Activated CD8-positive, alpha-beta T cell treated with anti-CD3 and anti-CD28 coated beads for 36 hours (primary cell): ENCODE measurements at regions not wholly inside any gene's neighbourhood (a gene's known extent, or its start where the extent isn't known, plus 50 kb on each side); places are given as distances from the start of the nearest gene placed in this dataset.
A peak's percentile ranks its signal among the peaks of the same experiment; 100 is the strongest.

ENCODE experiments used
- ATAC-seq: fragments of 200-7000 bp; cut with Tn5 transposase; one replicate; pipeline ENCODE4 v1.10.0; 2021; ENCODE audit warnings: mild to moderate bottlenecking, moderate library complexity
- CTCF ChIA-PET: fragments of 350-600 bp; sonication (Branson Sonifier 250); formaldehyde crosslinking; loops from one replicate; lab custom pipeline; 2021; ENCODE audit warnings: antibody characterized with exemption; lab: Charles Lee
- POLR2A ChIA-PET: fragments of 350-600 bp; sonication (Branson Sonifier 250); formaldehyde crosslinking; loops from one replicate; lab custom pipeline; 2021; ENCODE audit warnings: antibody characterized with exemption; lab: Charles Lee
- DNase-seq: peaks from one replicate; pipeline ENCODE4 v3.0.0-alpha.2; 2020
- H3K27ac Mint-ChIP-seq: one replicate; pipeline ENCODE4 v1.8.0; 2021; ENCODE audit warnings: mild to moderate bottlenecking, mixed read lengths
- H3K27me3 Mint-ChIP-seq: one replicate; pipeline ENCODE4 v1.8.0; 2021; ENCODE audit warnings: mixed read lengths
- H3K36me3 Mint-ChIP-seq: one replicate; pipeline ENCODE4 v1.8.0; 2021; ENCODE audit warnings: low read depth, mixed read lengths
- H3K4me1 Mint-ChIP-seq: one replicate; pipeline ENCODE4 v1.8.0; 2021; ENCODE audit warnings: low read depth, mixed read lengths
- H3K4me3 Mint-ChIP-seq: one replicate; pipeline ENCODE4 v1.8.0; 2021; ENCODE audit warnings: mild to moderate bottlenecking, moderate library complexity, mixed read lengths
- H3K9me3 Mint-ChIP-seq: one replicate; pipeline ENCODE4 v1.8.0; 2021; ENCODE audit warnings: mixed read lengths
- intact Hi-C: fragments of 100-400 bp; cut with micrococcal nuclease; formaldehyde crosslinking; loops from one replicate; pipeline ENCODE4 v1.10.0; 2022
- TF ChIP-seq, protein P1 (sequence below): fragments of 200-600 bp; IDR thresholded peaks from one replicate; pipeline ENCODE4 v1.8.0; 2022; ENCODE audit warnings: antibody characterized with exemption, mild to moderate bottlenecking

DNA sequence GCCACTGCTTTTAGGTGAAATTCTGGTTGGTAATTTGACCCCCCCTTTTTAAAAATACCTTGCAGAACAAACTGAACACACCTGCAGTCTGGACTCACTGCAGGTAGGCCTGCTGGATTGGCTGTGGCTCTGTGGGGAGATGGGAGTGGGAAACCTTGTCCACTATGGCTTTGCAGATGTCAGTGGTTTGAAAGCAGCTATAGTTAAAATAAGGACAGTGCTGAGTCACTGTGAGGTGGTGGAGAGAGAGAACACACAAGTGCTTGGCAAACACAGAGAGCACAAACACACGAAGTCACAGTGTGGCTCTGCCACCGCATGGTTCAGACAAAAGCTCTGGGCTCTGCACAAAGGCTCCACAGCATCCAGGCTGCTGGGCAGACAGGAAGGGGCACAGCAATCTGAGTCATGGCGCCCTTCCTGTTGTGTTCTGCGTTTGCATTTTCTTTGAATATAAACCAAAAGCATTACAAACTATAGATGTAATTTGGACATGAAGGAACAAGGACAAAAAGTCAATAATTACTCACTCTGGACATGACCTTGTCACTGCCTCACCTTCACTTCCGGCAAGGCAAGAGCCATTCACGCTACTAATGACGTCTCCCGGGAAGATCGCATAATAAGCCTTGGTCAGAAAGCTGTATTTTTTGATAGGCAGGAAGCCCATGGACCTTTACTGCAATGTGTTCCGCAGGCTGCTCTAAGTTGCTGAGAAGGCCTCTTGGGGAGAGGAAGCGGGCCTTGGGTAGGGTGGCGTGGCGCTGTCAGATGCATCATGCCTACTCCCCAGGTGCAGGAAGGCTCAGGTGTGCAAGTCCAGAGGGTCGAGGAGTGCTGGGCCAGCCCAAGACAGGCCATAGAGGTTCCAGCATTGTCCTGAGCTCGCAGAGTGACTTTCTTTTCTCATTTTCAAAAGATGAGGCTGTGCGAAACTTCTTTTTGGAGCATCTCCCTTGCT, 60.1 kb upstream of the MED9 start:
- ChIA-PET CTCF (interaction anchor here (1.2 to 1.8 kb wide), 2 partner anchors 62 to 80 kb away, joined by 4 to 6 read pairs; partner anchors contain the start of gene RASD1), POLR2A (interaction anchor here (2.8 kb wide), 1 partner anchor 25 kb away, joined by 8 read pairs; no protein-coding TSS in a partner anchor)
- TF ChIP-seq, protein P1, sequence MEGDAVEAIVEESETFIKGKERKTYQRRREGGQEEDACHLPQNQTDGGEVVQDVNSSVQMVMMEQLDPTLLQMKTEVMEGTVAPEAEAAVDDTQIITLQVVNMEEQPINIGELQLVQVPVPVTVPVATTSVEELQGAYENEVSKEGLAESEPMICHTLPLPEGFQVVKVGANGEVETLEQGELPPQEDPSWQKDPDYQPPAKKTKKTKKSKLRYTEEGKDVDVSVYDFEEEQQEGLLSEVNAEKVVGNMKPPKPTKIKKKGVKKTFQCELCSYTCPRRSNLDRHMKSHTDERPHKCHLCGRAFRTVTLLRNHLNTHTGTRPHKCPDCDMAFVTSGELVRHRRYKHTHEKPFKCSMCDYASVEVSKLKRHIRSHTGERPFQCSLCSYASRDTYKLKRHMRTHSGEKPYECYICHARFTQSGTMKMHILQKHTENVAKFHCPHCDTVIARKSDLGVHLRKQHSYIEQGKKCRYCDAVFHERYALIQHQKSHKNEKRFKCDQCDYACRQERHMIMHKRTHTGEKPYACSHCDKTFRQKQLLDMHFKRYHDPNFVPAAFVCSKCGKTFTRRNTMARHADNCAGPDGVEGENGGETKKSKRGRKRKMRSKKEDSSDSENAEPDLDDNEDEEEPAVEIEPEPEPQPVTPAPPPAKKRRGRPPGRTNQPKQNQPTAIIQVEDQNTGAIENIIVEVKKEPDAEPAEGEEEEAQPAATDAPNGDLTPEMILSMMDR: no peak
- H3K36me3 Mint-ChIP-seq: no peaks in the 10 kb centered on the region
- intact Hi-C loops: no loop called here
- no peaks in the 10 kb centered on the region for H3K9me3 Mint-ChIP-seq
- no peaks in the 10 kb centered on the region for H3K27me3 Mint-ChIP-seq
- H3K4me3 Mint-ChIP-seq: no peak overlapping the region
- H3K4me1 Mint-ChIP-seq: peaks cover 19% of the 10 kb centered on the region
- peak; percentile 84 for ATAC-seq
- peak overlapping the region; percentile 78 for H3K27ac Mint-ChIP-seq
- DNase-seq: peak; percentile 62

DNA sequence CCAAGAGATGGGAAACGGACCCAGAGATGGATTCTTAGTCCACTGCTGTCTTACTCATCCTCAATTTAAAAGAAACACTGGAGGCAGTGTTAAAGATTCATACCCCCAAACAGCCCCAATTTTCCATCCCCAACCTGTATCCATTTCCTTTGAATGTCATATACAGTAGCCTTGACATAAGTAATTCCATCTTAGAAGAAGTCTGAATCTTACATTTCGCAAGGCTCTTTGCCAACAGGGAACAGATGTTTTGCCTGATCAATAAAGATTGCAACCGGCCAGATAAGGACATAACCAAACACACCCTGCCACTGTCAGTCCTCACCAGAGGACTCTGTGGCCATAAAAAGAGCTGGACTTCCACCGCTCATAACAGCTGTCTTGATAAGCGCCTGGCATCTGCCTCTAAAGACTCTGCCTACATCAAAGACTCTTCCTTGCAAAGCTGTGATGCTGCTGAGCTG, 59.0 kb upstream of the MED9 start:
- intact Hi-C loops: no loop called here

DNA sequence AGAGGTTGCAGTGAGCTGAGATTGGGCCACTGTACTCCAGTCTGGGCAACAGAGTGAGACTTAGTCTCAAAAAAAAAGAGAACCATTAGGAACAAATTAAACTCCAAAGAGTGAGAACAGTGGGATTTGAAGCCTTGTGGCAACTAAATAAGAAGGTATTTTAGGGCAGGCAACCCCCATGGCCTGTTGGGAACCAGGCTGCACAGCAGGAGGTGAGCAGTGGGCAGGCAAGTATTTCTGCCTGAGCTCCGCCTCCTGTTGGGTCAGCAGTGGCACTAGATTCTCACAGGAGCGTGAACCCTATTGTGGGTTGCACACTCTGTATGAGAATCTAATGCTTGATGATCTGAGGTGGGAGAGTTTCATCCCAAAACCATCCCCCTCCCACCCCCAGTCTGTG, 57.6 kb upstream of the MED9 start:
- TF ChIP-seq, protein P1: no peak
- intact Hi-C loops: no loop called here
- no peak for DNase-seq
- CTCF ChIA-PET: no interaction called here
- H3K36me3 Mint-ChIP-seq: no peaks in the 10 kb centered on the region
- no peak for ATAC-seq
- H3K9me3 Mint-ChIP-seq: no peaks in the 10 kb centered on the region
- H3K4me1 Mint-ChIP-seq: peaks cover 16% of the 10 kb centered on the region
- POLR2A ChIA-PET: no interaction called here
- no peak overlapping the region for H3K4me3 Mint-ChIP-seq
- no peak overlapping the region for H3K27ac Mint-ChIP-seq
- H3K27me3 Mint-ChIP-seq: no peaks in the 10 kb centered on the region

More for the DNA sequence above, 59.0 kb upstream of the MED9 start:
- TF ChIP-seq, protein P1: no peak
- CTCF ChIA-PET: no interaction called here
- Mint-ChIP-seq H3K36me3 (no peaks in the 10 kb centered on the region), H3K27ac (no peak overlapping the region), H3K27me3 (no peaks in the 10 kb centered on the region), H3K4me3 (no peak overlapping the region), H3K4me1 (peaks cover 16% of the 10 kb centered on the region), H3K9me3 (no peaks in the 10 kb centered on the region)
- no peak for ATAC-seq
- POLR2A ChIA-PET: no interaction called here
- no peak for DNase-seq

DNA sequence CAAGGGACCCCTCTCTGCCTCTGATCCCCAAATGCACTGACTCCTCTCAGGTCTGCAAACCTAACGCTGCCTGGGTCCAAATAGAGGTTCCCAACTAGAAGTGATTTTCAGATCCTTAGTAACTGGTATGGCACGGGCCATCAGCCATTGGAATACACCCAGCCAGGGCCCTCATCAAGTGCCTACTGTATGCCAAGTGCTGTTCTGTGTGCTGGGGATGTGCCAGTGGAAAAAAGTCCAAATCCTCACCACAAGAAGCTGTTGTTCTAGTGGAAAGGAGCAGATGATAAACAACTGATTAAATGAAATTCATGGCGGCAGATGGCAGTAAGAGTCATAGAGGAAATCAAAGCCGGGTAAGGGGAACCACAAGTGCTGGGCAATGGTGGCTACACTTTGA, 57.2 kb upstream of the MED9 start:
- Mint-ChIP-seq H3K4me3 (no peak overlapping the region), H3K4me1 (peaks cover 16% of the 10 kb centered on the region), H3K27me3 (no peaks in the 10 kb centered on the region), H3K36me3 (no peaks in the 10 kb centered on the region), H3K9me3 (no peaks in the 10 kb centered on the region), H3K27ac (no peak overlapping the region)
- ATAC-seq: no peak
- TF ChIP-seq, protein P1: no peak
- DNase-seq: no peak
- POLR2A ChIA-PET: no interaction called here
- intact Hi-C loops: no loop called here
- CTCF ChIA-PET: no interaction called here

DNA sequence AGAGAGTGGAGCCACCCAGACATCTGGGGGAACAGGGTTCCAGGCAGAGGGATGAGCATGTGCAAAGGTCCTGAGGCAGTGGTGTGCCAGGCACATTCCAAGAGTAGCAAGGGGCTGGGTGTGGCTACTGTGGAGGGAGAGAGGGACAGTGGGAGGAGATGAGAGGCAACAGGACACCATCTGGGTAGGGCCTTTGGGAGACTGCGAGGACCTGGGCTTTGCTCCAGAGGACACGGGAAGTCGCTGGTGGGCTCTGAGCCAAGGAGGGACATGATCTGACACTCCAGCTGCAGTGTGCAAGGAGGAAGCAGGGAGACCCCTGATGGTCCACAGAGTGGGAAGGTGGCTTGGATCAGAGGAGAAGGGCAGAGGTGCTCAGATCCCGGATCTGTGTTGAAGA, 56.7 kb upstream of the MED9 start:
- no peak overlapping the region for H3K4me3 Mint-ChIP-seq
- no peaks in the 10 kb centered on the region for H3K9me3 Mint-ChIP-seq
- H3K27ac Mint-ChIP-seq: no peak overlapping the region
- peaks cover 16% of the 10 kb centered on the region for H3K4me1 Mint-ChIP-seq
- no peaks in the 10 kb centered on the region for H3K27me3 Mint-ChIP-seq
- no peaks in the 10 kb centered on the region for H3K36me3 Mint-ChIP-seq
- TF ChIP-seq, protein P1: no peak
- ATAC-seq: no peak
- DNase-seq: no peak
- ChIA-PET CTCF (no interaction called here), POLR2A (no interaction called here)
- intact Hi-C loops: no loop called here
